GM21526 (cell line): ENCODE measurements at regions not wholly inside any gene's neighbourhood (a gene's known extent, or its start where the extent isn't known, plus 50 kb on each side); places are given as distances from the start of the nearest gene placed in this dataset.
"Not testable (repeated sequence)": the region's sequence is repeated elsewhere in the genome, so short reads cannot be mapped to it uniquely, and the experiment has no call there.

Experiments used
- ATAC-seq: cut with Tn5 transposase; IDR thresholded peaks from one replicate; pipeline ENCODE4 v1.9.1; 2021; ENCODE audit warnings: moderate library complexity; ENCODE audit not compliant: unreplicated experiment, low FRiP score

DNA sequence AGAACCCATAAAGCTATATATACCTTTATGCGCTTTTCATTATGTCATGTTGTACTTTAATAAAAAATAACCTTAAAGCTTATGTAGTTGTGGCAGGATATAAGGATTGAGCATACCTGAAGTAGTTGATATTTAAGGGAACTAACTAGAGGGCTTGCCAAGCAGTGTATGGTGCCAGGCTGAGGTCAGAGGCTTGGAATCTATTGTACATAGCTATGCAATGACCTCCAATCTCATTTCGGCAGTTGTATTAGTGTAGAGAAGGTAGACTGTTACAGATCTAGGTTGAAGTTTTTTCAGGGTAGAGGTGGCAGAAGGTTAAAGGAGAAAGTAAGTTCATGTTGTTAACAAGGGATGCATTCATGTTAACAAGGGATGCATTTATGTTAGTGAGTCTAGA, 397.7 kb upstream of the HS3ST5 start:
- ATAC-seq, result no peak

DNA sequence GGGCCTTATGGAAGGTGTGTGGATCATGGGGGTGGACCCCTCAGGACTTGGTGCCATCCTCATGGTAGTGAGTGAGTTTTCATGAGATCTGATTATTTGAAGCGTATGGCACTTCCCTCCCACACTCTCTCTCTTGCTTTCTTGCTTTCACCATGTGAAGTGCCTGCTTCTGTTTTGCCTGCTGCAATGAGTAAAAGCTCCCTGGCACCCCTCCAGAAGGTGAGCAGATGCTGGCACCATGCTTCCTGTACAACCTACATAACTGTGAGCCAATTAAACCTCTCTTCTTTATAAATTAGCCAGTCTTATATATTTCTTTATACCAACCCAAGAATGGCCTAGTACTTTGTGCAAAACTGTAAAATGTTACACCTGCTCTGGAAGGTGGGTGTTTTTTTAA, 396.8 kb upstream of the HS3ST5 start:
- ATAC-seq, result no peak

DNA sequence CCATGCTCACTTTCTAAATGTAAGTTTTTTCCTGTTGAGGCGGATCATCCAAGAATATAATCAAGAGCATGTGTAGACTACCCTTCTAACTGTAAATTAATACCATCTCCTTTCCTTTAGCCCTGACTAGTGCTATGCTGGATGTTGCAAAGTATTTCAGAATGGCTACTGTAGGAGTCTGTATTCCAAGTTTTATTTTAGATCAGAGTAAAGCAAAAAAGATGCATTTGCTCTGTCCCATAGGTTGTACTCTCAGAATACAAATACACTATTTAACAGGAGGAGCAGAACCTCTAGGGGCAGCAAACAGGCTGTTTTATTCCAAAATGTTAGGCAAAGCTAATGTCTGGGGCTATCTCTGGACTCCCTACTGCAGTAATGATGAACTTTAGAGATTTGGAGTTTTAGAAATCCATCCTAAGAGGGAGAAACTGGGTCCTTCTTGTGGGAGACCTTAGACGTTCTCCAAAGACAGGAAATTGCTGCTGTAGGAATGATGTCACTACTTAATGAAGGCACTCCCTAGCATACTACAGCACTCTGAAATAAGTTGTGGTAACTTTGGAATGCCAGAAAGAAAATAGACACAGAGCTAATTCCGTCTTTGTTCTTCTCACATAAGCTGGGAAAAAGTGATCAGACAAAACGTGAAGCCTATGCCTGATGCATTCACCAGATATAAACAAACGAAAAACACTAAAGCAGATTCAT, 392.4 kb upstream of the HS3ST5 start:
- no peak for ATAC-seq

DNA sequence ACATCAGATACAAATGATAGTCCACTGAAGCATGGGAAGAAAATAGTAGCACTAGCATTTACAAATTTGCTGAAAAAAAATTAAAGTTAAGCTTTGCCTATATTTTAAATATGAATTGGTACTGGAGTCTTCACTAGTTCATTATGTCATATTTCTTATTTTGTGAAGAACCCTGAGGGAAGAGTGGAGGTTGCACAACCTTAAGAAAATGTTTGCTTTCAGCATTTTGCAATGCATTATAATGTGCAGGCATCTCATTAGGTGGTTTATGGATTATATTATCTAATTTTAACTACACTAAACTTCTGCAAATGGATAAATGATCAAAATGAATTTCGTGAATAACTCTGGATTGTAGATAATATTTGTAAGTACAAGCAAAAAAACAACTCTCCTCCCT, 390.8 kb upstream of the HS3ST5 start:
- ATAC-seq, result no peak

DNA sequence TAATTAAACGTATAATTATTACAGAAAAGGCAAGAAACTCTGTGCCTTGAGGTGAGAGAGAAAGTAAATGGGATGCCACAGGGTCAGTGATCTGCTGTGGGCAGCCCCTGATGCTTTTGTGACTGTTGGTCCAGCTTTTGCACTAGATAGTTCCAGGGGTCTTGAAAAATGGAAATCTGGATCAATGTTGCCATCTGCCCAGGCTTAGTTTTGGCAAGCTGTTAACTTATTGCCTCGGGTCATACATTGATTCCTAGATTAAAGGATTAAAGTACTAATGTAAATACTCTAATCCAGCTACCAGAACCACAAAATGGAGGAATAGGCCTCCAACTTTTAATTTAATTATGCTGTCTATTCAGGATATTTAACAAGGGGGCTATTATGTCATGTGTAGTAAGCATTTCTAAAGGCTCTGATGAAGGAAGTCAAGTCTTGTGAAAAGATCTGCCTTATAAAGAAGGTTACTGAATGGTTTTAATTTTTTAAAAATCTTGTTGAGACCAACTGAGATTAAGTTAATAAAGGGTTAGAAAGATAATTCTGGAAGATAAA, 376.0 kb upstream of the HS3ST5 start:
- ATAC-seq, result no peak

DNA sequence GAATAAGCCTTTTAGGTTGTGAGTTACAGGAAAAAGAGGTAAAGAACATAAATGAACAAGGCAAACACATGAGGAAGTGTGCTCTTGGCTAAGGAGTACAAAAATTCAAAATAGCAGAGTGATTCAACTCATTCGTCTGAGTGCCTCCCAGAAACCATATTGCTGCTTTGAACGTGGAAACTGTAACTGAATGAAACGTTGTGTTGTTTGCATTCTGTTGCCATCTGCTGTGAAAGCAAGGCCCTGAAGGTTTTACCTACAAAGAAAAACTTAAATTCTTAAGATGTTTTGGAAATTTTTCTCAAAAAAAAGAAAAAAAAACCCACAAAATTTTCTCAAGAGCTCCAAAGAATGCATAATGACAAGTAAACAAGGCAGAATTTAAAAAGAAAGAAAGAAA, 375.4 kb upstream of the HS3ST5 start:
- no peak for ATAC-seq

DNA sequence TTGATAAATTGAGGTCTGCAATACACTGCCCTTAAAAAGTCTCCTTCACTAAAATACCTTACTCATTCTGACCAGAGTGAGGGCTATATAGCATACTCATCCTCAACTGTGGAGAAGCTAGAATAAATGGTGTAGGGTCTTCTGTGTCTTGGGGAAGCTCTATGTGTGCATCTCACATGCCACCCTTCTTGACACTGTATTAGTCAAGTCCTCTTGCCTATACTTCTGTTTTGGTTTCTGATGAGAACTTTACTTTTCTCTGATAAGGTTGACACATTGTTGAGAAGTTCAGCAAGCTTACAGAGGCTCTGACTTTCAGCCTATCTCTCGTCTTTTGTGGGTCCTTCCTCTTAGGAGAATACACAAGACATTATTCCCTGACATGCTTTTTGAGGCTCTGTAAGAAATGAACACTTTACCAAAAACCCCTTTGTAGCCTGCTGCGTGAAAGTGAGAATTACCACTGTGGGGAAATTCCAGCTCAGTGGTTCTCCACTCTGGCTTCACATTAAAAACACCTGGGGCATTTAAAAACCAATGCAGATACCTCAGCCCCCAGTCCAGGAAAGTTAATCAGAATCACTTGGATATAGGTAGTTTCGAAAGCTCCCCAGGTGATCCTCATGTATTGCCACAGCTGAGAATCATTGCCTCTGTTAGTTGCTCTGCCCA, 372.1 kb upstream of the HS3ST5 start:
- ATAC-seq, result peak; percentile 33

DNA sequence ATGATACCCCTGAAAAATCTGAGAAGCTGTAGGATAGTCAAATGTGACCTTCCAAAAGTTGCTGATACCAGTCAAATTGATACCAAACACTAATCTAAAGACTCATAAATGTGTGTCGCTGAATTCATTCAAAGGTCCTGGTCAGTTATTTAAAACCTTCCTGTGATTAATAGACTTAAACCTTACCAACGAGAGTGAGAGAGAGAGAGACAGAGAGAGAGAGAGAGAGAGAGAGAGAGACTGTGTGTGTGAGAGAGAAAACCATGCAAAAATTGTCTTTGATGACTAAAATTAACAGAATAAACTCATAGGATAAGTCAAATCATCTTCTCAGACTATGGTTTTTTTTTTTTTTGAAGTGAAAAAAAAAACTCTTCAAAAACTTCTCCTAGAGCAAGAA, 370.9 kb upstream of the HS3ST5 start:
- no peak for ATAC-seq

DNA sequence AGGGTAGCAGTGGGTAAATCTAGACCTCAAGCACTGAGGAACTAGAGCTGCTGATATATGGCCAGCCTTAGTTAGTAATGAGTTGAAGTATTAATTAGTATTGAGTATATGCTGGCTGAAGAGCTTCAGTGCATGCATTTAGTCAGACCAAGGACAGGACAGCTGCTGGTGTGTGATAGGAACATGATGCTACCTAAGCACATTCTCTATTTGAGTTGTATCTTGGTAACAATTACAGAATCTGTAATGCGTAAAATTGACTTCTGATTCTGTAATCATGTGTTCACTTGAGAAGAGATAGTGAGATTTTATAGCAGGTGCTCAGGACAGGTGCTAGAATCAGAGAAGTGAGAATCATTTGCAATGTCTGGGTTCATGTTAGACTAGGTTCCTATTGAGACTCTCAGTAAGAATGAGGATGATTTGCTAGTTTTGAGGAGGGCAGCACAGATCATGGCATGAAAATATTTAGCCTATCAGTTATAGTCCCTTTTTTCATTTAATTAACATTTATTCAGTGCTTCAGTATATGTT, 369.4 kb upstream of the HS3ST5 start:
- ATAC-seq, result peak; percentile 57

DNA sequence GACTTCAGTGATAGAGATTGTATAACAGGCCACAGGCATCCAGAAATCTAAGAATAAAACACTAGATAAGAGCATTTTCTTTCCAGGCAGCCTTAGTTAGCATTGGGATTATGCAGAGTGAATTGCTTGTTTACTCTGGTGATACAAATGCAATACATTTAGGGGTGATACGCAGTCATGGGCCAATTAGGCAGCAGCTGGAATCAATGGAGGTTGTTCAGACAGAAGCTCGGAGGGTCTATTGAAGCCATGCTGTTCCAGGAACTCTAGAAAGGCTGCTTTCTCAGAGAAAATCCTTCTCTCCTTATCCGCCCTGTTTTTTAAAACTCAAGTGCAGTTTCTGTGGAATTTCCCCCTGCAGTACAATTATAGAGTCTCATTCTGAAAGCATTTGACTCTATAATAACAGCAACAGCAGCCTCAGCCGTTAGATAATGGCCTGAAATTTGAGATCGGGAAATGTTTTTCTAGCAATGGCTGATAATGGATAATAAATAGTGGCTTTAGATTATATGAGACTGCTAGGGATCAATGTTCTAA, 364.3 kb upstream of the HS3ST5 start:
- ATAC-seq, result no peak

DNA sequence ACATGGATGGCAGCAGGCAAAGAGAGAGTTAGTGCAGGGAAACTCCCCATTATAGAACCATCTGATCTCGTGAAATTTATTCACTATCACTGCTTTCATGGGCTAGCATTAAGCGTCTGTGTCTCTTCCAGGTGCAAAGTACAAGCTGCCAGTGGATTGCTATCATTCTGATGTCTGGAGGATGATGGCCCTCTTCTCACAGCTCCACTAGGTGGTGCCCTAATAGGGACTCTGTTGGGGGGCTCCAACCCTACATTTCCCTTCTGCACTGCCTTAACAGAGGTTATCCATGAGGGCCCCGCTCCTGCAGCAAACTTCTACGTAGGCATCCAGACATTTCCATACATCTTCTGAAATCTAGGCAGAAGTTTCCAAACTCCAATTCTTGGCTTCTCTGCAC, 347.8 kb upstream of the HS3ST5 start:
- ATAC-seq, result no peak

DNA sequence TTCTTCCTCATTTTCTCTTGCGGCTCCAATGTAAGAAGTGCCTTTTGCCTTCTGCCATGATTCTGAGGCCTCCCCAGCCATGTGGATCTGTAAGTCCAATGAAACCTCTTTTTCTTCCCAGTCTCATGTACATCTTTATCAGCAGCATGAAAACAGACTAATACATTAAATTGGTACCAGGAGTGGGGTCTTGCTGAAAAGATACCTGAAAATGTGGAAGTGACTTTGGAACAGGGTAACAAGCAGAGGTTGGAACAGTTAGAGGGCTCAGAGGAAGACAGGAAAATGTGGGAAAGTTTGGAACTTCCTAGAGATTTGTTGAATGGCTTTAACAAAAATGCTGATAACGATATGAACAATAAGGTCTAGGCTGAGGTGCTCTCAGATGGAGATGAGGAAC, 316.7 kb upstream of the HS3ST5 start:
- no peak for ATAC-seq

DNA sequence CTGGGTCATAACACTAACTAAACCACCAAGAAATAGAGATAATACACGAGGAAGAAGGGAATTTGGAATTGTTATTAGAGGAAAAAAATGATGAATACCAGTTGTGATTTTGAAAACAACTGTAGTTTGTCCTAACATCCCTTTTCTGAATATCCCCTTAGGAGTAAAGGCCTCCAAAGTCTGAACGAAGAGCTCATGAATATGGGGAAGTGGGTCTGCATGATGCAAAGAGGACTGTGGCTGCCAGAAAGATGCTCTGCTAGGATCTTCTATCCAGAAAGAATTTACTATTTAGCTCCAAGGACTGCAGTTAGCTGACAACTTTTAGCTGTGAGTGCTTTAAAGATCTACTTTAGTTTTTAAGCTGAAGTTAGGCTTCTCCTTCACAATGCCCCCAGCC, 308.8 kb upstream of the HS3ST5 start:
- no peak for ATAC-seq

DNA sequence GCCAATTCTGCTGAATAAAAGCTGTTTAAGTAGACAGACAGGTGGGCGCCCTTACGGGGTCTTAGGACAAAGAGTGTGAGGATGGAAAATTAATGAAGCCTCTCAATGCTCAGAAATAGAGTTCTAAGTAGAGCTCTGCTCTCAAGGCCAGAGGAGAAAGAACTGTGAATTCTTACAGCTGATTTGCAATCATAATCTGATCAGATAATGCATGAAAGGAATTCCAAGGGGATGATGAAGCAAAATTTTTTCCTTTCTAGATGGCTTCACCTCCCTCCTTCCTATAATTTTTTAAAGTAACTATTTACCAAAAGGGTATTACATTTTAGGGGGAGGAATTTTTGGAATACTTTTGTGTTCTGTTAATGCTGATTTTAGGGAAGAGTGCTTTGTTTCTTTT, 308.1 kb upstream of the HS3ST5 start:
- ATAC-seq, result no peak

DNA sequence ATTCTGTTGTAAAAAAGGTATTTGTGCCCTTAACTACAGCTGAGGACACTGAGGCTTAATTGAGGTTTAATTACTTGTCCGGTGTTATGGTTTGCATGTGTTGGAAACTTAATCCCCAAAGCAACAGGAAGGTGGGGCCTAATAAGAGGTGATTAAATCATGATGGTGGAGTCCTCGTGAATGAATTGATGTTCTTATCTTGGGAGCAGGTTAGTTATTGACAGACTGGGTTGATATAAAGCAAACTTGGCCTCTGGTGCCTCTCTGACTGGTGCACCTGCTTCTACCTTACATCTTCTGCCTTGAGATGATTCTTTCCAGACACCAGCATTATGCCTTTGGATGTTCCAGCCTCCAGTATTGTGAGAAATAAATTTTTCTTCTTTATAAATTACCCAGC, 306.5 kb upstream of the HS3ST5 start:
- ATAC-seq, result no peak

DNA sequence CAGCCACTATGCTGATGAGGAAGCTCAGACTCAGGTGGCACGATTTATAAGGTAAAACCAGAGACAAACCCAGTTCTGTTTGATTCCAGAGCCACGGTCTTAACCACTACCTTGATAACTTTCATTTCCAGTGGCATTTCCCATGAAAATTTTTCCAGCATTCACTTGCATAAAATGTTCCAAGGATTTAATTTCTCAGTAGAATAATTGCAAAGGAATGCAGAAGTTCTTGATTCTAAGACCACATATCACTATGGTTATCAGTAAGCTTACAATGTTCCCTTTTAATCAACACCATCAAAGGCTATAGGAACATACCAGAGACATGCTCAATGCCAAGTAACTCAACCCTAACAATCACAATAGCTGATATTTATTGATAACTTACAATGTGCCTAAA, 306.0 kb upstream of the HS3ST5 start:
- no peak for ATAC-seq

DNA sequence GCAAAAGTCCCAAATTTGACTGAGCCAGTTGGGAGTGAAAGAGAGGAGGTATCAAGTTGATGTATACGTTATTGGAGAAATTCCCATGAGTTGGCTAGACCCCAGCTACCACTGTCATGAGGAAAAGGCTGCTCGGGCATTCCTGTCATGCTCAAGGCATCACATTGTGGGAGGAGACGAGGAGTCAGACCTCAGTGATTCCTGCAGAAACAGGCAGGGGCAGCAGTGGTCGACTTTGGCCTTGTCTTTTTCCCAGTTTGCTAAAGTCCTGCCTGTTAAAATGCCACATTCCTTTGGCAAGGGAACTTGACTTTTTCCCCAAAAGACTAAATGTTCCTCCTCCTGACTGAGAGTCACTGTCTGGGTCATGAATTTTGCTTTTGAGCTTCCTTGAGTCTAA, 295.5 kb upstream of the HS3ST5 start:
- no peak for ATAC-seq

DNA sequence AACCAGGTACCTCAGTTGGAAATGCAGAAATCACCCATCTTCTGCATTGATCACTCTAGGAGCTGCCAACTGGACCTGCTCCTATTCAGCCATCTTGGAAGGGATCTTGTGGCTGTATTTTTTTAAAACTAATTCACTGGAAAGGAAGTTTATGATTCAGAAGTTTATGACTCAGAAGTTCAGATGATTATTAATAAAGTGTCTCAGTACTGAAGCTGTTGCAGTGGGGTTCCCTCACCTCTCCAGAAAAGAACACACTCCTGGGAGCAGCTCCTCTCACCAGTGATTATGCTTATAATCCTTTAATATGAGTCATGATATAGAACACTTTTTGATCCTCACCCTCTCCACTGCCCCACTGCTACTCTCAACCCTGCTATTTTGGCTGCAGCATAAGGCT, 291.2 kb upstream of the HS3ST5 start:
- no peak for ATAC-seq

DNA sequence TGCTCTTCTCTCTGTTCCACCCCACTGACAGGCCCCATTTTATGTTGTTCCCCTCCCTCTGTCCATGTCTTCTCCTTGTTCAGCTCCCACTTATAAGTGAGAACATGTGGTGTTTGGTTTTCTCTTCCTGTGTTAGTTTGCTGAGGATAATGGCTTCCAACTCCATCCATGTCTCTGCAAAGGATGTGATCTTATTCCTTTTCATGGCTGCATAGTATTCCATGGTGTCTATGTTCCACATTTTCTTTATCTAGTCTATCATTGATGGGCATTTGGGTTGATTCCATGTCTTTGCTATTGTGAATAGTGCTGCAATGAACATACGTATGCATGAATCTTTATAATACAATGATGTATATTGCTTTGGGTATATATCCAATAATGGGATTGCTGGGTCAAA, 283.4 kb upstream of the HS3ST5 start:
- ATAC-seq, result not testable (repeated sequence)

DNA sequence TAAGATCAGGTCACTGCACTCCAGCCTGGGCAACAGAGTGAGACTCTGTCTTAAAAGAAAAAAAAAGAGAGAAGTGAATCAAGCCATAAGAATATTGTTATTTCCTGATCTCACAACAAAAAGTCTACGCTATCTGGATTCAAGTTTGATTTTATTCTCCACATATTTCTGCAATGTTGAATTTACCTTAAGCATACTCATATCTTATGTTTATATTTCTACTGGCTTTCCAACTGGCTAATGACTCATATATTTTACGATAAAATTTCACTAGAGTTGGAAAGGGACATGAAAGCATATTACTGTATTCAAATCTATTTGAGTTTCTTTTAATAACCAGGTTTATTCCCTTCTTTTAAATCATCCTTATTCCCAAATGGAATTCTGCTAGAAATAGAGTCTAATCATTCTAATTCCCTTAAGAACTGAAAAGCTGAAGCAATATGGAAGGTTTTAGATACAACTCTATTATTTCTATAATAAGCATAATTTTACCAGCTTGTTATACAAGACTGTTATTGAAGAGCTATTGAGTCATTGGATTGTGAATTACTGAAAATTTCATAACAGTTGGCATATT, 276.9 kb upstream of the HS3ST5 start:
- no peak for ATAC-seq

DNA sequence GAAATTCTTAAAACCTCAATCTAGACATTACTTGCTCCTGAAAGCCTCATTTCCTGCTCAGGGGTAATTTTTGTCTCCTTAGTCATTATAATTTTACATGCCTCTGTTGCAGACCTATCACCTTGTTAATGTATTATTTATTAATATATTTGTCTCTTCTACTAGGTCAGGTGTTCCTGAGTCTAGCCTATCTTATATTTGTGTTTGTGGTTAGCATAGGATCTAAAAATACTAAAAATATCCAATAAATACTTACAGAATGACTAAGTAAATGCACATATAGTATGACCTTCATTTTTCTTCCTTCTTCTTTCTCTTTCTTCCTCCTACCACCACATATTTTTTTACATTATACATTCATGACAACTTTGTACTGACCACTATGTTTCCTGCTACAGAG, 268.9 kb upstream of the HS3ST5 start:
- no peak for ATAC-seq
